Endothelial cell of umbilical vein (primary cell): ENCODE measurements at regions not wholly inside any gene's neighbourhood (a gene's known extent, or its start where the extent isn't known, plus 50 kb on each side); places are given as distances from the start of the nearest gene placed in this dataset.

Experiments
- BruUV-seq: library from RNA; stranded (reverse); fragments of 400-500 nt; replicated peaks from 2 replicates; lab custom pipeline; 2021; lab: Mats Ljungman, UMichigan
- CTCF ChIA-PET: fragments of 300-600, 350-600 bp; sonication (Branson Sonifier 250); formaldehyde crosslinking; loops from one replicate; lab custom pipeline; 2021; ENCODE audit warnings: antibody characterized with exemption, inconsistent platforms; lab: Charles Lee
- POLR2A ChIA-PET: fragments of 300-600, 350-600 bp; sonication (Branson Sonifier 250); formaldehyde crosslinking; loops from one replicate; lab custom pipeline; 2021; ENCODE audit warnings: antibody characterized with exemption, inconsistent platforms; lab: Charles Lee
- DNase-seq: peaks from one replicate; pipeline ENCODE4 v3.0.0-alpha.2; 2011; ENCODE audit warnings: low read depth, low spot score
- FAIRE-seq: peaks from 2 replicates; lab custom pipeline; 2011; peaks lifted over from hg19 to GRCh38; lab: Jason Lieb, UNC
- H2AFZ ChIP-seq: 2 replicates; pipeline ENCODE4 v1.6.0; 2012; ENCODE audit warnings: low read depth, low read length, control low read depth, inconsistent platforms
- H3K27ac ChIP-seq: 2 replicates; pipeline ENCODE4 v1.5.1; 2011; ENCODE audit warnings: low read depth, mild to moderate bottlenecking, control low read depth, low read length, moderate library complexity; ENCODE audit not compliant: insufficient read depth
- H3K27me3 ChIP-seq, 2 experiments: 2 replicates each; pipeline versions ENCODE4 v1.6.0 to v1.6.1; 2011; ENCODE audit warnings: low read length in 2 of 2, mixed read lengths in 1 of 2; ENCODE audit not compliant: control insufficient read depth in 2 of 2, insufficient read depth in 2 of 2
- H3K36me3 ChIP-seq, 2 experiments: 2 replicates in 1 of 2; 3 replicates in 1 of 2; pipeline ENCODE4 v1.5.1; 2011; ENCODE audit warnings: low read length in 2 of 2, mild to moderate bottlenecking in 1 of 2, moderate library complexity in 1 of 2; ENCODE audit not compliant: control insufficient read depth in 2 of 2, insufficient read depth in 2 of 2; ENCODE audit errors: extremely low read depth in 1 of 2
- H3K4me1 ChIP-seq: 3 replicates; pipeline ENCODE4 v1.5.1; 2011; ENCODE audit warnings: mild to moderate bottlenecking, low read length; ENCODE audit not compliant: control insufficient read depth, insufficient read depth; ENCODE audit errors: extremely low read depth
- H3K4me2 ChIP-seq: 2 replicates; pipeline ENCODE4 v1.6.1; 2011; ENCODE audit warnings: low read length, control low read depth, mixed read lengths; ENCODE audit not compliant: insufficient read depth
- H3K4me3 ChIP-seq, 3 experiments: fragments of 200-600 bp in 1 of 3; sonication (generic), shearing (Covaris generic) in 1 of 3; replicated peaks in 1 of 3; 2 replicates each; pipeline ENCODE4 v1.5.1; 2011 to 2016; ENCODE audit warnings: control low read depth in 3 of 3, low read length in 3 of 3, mild to moderate bottlenecking in 2 of 3, inconsistent platforms in 1 of 3, low read depth in 1 of 3, moderate library complexity in 1 of 3; ENCODE audit not compliant: insufficient read depth in 1 of 3
- H3K79me2 ChIP-seq: 2 replicates; pipeline ENCODE4 v1.6.0; 2012; ENCODE audit warnings: low read length, inconsistent platforms; ENCODE audit not compliant: control insufficient read depth, insufficient read depth
- H3K9ac ChIP-seq: replicated peaks from 2 replicates; pipeline ENCODE3; 2011; ENCODE audit warnings: low read length, control low read depth; ENCODE audit not compliant: insufficient read depth; ENCODE audit errors: extremely low read depth
- H3K9me1 ChIP-seq: replicated peaks from 3 replicates; pipeline ENCODE4 v1.6.0; 2011; ENCODE audit warnings: mild to moderate bottlenecking, low read length; ENCODE audit not compliant: control insufficient read depth, insufficient read depth; ENCODE audit errors: extremely low read depth
- H3K9me3 ChIP-seq: replicated peaks from 2 replicates; pipeline ENCODE4 v1.5.1; 2012; ENCODE audit warnings: low read length, inconsistent platforms; ENCODE audit not compliant: control insufficient read depth, insufficient read depth
- H4K20me1 ChIP-seq: replicated peaks from 2 replicates; pipeline ENCODE3; 2011; ENCODE audit warnings: mild to moderate bottlenecking, low read length; ENCODE audit not compliant: control insufficient read depth, insufficient read depth; ENCODE audit errors: extremely low read depth
- EZH2 ChIP-seq: IDR thresholded peaks from 2 replicates; pipeline ENCODE4 v1.6.1; 2012; ENCODE audit warnings: borderline replicate concordance, low read depth, mild to moderate bottlenecking, moderate library complexity, low read length, inconsistent platforms; ENCODE audit not compliant: severe bottlenecking
- FOS ChIP-seq: IDR thresholded peaks from 2 replicates; pipeline ENCODE4 v1.6.1; 2011; ENCODE audit warnings: mild to moderate bottlenecking, low read length, moderate library complexity, borderline replicate concordance; ENCODE audit not compliant: insufficient read depth
- JUN ChIP-seq: IDR thresholded peaks from 2 replicates; pipeline ENCODE4 v1.6.1; 2011; ENCODE audit warnings: borderline replicate concordance, low read depth; ENCODE audit not compliant: insufficient read length, insufficient read depth
- POLR2A ChIP-seq: IDR thresholded peaks from 2 replicates; pipeline ENCODE4 v1.6.1; 2012; ENCODE audit warnings: low read depth, mild to moderate bottlenecking, control low read depth, low read length
- POLR2AphosphoS5 ChIP-seq: IDR thresholded peaks from 2 replicates; pipeline ENCODE4 v1.6.1; 2012; ENCODE audit warnings: low read depth, mild to moderate bottlenecking, control low read depth, low read length, moderate library complexity; ENCODE audit not compliant: insufficient read depth
- dilution Hi-C: fragments of 300-500 bp; cut with MboI; formaldehyde crosslinking; loops from one replicate; pipeline ENCODE4 v1.15.0; 2019; ENCODE audit warnings: low sequenced_read_pairs; ENCODE audit not compliant: extremely low pct_ligation_motif_present
- intact Hi-C: fragments of 100-400 bp; cut with micrococcal nuclease; formaldehyde crosslinking; loops from one replicate; pipeline ENCODE4 v1.10.0; 2022
- TF ChIP-seq, protein P1 (sequence below): IDR thresholded peaks from 2 replicates; pipeline ENCODE4 v1.6.1; 2011; ENCODE audit not compliant: insufficient read depth, insufficient read length

DNA sequence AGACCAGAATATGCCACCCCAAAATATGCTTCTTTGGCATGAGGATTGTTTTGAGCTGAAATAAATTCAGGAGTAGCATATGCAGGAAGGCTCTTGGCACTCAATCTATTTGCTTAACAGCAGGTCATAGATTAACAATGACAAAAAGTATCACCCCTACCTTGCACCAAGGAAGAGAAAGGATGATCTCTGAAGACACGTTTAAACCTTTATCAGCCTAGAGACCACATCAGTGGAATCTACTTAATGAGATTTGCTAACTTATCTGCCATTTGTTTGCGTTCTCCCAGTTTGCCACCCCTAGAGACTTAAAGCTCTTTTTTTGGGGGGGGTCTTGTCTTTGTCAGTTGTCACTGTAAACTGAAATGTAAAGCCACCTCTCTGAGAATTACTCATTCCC is 1278.7 kb upstream of the USP15 start:
- intact Hi-C loops = no loop called here
- CTCF ChIA-PET = no interaction called here

DNA sequence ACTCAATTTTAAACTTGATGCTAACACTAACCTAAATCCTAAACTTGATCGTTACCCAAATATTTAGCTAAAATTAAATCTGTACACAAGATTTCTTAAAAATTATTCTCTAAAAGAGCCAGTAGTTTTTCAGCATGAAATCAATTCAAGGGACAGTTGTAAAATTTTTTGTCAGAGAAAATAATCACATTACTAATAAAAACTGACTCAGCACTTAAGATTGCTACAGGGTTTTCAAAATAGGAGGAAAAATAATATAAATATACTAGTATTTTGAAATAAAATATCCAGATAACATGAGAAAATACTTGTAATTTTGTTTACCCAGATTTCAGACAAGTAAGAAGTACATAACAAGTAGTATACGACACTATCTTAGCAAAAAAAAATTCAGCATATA is 1268.1 kb upstream of the USP15 start:
- Histone ChIP-seq H3K9ac (no peak overlapping the region), H2AFZ (no peak overlapping the region), H3K9me3 (no peaks in the 10 kb centered on the region), H3K27me3 (no peaks in the 10 kb centered on the region), H3K79me2 (no peaks in the 10 kb centered on the region), H3K27ac (no peak overlapping the region), H3K9me1 (no peaks in the 10 kb centered on the region), H3K4me3 (no peak overlapping the region), H4K20me1 (no peaks in the 10 kb centered on the region), H3K4me1 (no peaks in the 10 kb centered on the region), H3K4me2 (no peak overlapping the region), H3K36me3 (no peaks in the 10 kb centered on the region)
- dilution Hi-C loops = no loop called here
- BruUV-seq = no TSS peak
- FAIRE-seq = no peak
- intact Hi-C loops = no loop called here
- POLR2A ChIA-PET = no interaction called here
- DNase-seq = no peak
- CTCF ChIA-PET = no interaction called here
- TF ChIP-seq JUN = no peak

More for the DNA sequence above, 1278.7 kb upstream of the USP15 start:
- dilution Hi-C loops = no loop called here
- FAIRE-seq (no peak), DNase-seq (no peak)
- Histone ChIP-seq H4K20me1 (no peaks in the 10 kb centered on the region), H3K9me3 (no peaks in the 10 kb centered on the region), H3K4me1 (no peaks in the 10 kb centered on the region), H3K27me3 (no peaks in the 10 kb centered on the region), H2AFZ (no peak overlapping the region), H3K4me2 (no peak overlapping the region), H3K79me2 (no peaks in the 10 kb centered on the region), H3K36me3 (no peaks in the 10 kb centered on the region), H3K4me3 (no peak overlapping the region), H3K27ac (no peak overlapping the region), H3K9ac (no peak overlapping the region), H3K9me1 (no peaks in the 10 kb centered on the region)
- no TSS peak for BruUV-seq
- POLR2A ChIA-PET = no interaction called here
- TF ChIP-seq JUN (no peak), EZH2 (no peak), POLR2AphosphoS5 (no peak), FOS (no peak), POLR2A (no peak)
- TF ChIP-seq, protein P1, sequence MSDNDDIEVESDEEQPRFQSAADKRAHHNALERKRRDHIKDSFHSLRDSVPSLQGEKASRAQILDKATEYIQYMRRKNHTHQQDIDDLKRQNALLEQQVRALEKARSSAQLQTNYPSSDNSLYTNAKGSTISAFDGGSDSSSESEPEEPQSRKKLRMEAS = no peak
